ENCODE measurements at regions not wholly inside any gene's neighbourhood (a gene's known extent, or its start where the extent isn't known, plus 50 kb on each side); places are given as distances from the start of the nearest gene placed in this dataset.

DNA sequence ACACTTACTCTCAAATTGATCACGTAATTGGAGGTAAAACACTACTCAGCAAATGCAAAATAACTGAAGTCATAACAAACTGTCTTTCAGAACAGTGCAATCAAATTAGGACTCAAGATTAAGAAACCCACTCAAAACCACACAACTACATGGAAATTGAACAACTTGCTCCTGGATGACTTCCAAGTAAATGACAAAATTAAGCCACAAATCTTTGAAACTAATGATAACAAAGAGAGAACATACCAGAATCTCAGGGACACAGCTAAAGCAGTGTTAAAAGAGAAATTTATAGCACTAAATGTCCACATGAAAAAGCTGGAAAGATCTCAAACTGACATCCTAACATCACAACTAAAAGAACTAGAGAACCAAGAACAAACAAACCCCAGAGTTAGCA lies 540.5 kb upstream of the CDH18 start:
- POLR2A ChIA-PET: no interaction called here
- no peaks in the 10 kb centered on the region for H3K36me3 ChIP-seq (ENCODE audit: control insufficient read depth, insufficient read depth, low read length)

DNA sequence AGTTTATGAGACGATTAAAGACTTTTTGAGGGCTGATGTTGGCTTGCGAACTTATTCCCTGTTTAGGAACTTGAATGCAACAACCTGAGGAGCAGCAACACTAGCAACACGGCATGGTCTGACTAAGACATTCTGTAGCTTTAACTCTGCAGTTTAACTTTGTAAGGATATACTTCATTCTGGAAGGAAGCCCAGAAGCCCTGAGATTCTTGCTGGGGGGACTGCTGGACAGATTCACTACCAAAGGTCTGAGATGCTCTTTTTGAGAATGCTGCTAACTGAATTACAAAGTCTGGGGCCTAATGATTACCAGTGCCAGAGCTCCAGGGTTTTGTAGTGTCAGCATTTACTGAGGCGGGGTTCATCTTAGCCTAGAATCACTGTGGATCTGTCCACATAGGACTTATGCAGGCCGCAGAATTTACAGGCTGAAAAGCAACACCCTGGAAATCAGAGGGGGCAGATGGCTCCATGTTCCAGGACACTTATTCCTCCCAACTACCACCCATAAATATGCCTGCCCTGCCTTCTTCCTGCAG lies 537.1 kb upstream of the CDH18 start:
- ChIA-PET CTCF (no interaction called here), POLR2A (no interaction called here)
- Histone ChIP-seq H3K27me3 (ENCODE audit: control insufficient read depth, insufficient read depth, low read length) (no peaks in the 10 kb centered on the region), H3K36me3 (ENCODE audit: control insufficient read depth, insufficient read depth, low read length) (no peaks in the 10 kb centered on the region), H3K4me3 (ENCODE audit: low read depth, low read length) (no peak overlapping the region)
- no peak for DNase-seq (ENCODE audit: low read depth)
- TF ChIP-seq, protein P1, sequence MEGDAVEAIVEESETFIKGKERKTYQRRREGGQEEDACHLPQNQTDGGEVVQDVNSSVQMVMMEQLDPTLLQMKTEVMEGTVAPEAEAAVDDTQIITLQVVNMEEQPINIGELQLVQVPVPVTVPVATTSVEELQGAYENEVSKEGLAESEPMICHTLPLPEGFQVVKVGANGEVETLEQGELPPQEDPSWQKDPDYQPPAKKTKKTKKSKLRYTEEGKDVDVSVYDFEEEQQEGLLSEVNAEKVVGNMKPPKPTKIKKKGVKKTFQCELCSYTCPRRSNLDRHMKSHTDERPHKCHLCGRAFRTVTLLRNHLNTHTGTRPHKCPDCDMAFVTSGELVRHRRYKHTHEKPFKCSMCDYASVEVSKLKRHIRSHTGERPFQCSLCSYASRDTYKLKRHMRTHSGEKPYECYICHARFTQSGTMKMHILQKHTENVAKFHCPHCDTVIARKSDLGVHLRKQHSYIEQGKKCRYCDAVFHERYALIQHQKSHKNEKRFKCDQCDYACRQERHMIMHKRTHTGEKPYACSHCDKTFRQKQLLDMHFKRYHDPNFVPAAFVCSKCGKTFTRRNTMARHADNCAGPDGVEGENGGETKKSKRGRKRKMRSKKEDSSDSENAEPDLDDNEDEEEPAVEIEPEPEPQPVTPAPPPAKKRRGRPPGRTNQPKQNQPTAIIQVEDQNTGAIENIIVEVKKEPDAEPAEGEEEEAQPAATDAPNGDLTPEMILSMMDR (IDR thresholded peaks at IDR 0.05; ENCODE audit: insufficient read depth, low read depth, low read length): no peak

More for the DNA sequence above, 540.5 kb upstream of the CDH18 start:
- CTCF ChIA-PET: interaction anchor here (0.7 kb wide), 1 partner anchor 1496 kb away, joined by 3 read pairs; no protein-coding TSS in a partner anchor
- Histone ChIP-seq H3K27me3 (ENCODE audit: control insufficient read depth, insufficient read depth, low read length) (no peaks in the 10 kb centered on the region), H3K4me3 (ENCODE audit: low read depth, low read length) (no peak overlapping the region)
- TF ChIP-seq, protein P1 (IDR thresholded peaks at IDR 0.05; ENCODE audit: insufficient read depth, low read depth, low read length): no peak
- DNase-seq (ENCODE audit: low read depth): no peak

DNA sequence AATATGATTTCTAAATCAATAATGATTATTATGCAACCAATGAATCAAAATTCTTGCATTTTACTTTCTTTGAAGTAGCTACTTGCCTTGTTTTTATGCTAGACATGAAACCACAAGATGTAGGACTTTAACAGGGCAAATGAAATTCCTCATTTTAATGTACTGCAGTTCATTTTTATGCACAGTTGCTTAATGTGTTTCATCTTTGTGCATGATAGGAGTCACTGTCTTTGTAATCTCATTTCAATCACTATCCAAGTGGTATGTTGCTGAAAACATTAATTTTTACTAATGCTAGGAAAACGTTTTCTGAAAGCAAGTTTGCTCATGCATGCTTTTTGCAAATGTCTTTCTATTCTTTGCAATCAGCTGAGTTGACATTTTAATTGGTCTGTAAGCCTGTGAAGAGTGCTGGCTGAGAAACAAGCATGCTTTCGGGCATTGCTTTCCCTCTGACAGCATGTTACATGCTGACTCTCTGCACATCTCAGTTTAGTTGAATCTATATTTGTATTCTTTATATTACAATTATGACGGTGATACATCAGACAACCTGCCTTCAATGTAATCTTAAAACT lies 535.0 kb upstream of the CDH18 start:
- ChIA-PET POLR2A (no interaction called here), CTCF (no interaction called here)
- no peak for DNase-seq (ENCODE audit: low read depth)
- Histone ChIP-seq H3K27me3 (ENCODE audit: control insufficient read depth, insufficient read depth, low read length) (no peaks in the 10 kb centered on the region), H3K36me3 (ENCODE audit: control insufficient read depth, insufficient read depth, low read length) (no peaks in the 10 kb centered on the region), H3K4me3 (ENCODE audit: low read depth, low read length) (no peak overlapping the region)
- TF ChIP-seq, protein P1 (IDR thresholded peaks at IDR 0.05; ENCODE audit: insufficient read depth, low read depth, low read length): no peak

DNA sequence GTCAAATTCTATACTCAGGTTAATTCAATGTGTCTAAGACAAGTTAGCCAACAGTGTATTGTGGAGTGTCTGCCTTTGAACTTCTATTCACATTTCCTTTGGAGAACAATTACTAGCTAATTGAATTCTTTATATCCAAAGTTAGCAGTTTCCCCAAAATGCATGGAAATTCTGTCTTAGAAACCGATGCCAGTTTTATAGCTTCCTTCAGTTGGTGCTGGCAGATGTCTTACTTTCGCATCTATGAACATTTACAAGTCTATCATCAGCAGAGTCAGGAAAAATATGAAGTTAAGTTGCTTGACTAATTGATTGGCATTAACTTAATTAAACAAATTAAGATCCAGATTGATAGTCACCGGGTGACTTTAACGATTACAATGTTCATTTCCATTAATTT lies 527.6 kb upstream of the CDH18 start:
- no peak for DNase-seq (ENCODE audit: low read depth)
- POLR2A ChIA-PET: no interaction called here
- TF ChIP-seq, protein P1 (IDR thresholded peaks at IDR 0.05; ENCODE audit: insufficient read depth, low read depth, low read length): no peak
- H3K4me3 ChIP-seq (ENCODE audit: low read depth, low read length): no peak overlapping the region
- no peaks in the 10 kb centered on the region for H3K36me3 ChIP-seq (ENCODE audit: control insufficient read depth, insufficient read depth, low read length)
- CTCF ChIA-PET: no interaction called here
- H3K27me3 ChIP-seq (ENCODE audit: control insufficient read depth, insufficient read depth, low read length): no peaks in the 10 kb centered on the region

DNA sequence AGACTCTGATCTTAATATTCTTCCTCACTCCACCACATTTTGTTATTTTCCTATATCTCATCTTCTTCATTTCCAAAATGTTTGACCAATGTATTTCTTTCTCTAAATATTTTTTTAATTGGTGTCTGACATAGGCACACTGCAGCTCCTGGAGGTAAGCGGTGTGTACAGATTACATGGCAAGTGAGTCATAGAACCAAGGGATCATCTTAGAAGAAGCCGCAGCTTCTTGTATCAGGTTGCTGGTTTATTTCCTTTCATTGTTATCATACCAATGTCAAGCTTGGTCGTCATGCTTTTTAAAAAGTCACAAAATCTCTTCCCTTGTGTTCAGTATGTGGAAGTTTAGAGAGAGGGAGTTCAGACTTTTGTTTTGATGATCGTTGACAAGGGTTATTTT lies 526.1 kb upstream of the CDH18 start:
- H3K4me3 ChIP-seq (ENCODE audit: low read depth, low read length): no peak overlapping the region
- POLR2A ChIA-PET: no interaction called here
- TF ChIP-seq, protein P1 (IDR thresholded peaks at IDR 0.05; ENCODE audit: insufficient read depth, low read depth, low read length): no peak
- CTCF ChIA-PET: no interaction called here
- DNase-seq (ENCODE audit: low read depth): no peak
- H3K27me3 ChIP-seq (ENCODE audit: control insufficient read depth, insufficient read depth, low read length): no peaks in the 10 kb centered on the region
- no peaks in the 10 kb centered on the region for H3K36me3 ChIP-seq (ENCODE audit: control insufficient read depth, insufficient read depth, low read length)

All from BJ (cell line).